ENCODE measurements at regions not wholly inside any gene's neighbourhood (a gene's known extent, or its start where the extent isn't known, plus 50 kb on each side); places are given as distances from the start of the nearest gene placed in this dataset.

DNA sequence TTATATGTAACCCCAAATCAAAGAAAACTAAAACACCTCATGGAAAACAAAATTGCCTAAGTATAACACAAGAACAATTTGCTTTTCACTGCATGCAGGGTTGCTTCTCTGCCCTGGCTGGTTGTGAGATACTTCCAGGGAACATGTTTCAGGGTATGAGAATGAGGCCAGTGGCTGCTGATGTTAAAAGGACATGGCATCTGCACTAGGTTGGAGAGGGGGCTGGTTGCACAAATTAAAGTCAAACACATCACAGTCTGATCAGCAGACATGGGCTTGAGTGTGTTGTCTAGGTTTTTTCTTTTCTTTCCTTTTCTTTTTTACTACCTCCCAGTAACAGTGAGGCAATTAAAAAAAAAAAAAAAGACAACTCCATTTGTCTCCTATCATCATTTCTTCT, 374.9 kb downstream of the MCTP2 start:
- no peak for DNase-seq (ENCODE audit: low spot score)

DNA sequence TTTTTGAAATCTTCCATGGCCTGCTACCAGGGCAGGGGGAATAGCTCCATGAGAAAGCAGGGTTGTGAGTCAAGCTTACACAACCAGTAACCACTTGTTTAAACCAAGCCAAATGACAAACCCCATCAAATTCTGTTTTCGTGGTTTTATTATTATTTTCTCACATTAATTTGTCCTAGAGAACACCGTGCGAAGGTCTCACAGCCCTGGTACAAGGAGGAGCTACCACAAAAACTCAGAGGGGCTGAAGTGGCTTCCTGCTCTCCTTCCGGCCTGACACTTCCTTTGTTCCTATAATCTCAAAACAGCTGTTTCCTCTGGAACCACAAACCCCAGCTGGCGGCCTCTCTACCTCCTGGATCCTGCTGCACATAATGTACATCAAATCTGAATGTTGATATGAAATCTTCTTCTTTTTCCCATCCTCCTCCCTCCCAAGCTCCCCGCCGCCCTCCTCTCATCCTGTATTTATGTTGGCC, 375.9 kb downstream of the MCTP2 start:
- DNase-seq (ENCODE audit: low spot score), result no peak

- no peak for DNase-seq (ENCODE audit: low spot score)
Measured at GRCh38 chr15:94610069-94610468, 378.7 kb downstream of the MCTP2 start.

GRCh38 chr15:94610485-94610884, 379.1 kb downstream of the MCTP2 start:
- no peak for DNase-seq (ENCODE audit: low spot score)

- DNase-seq (ENCODE audit: low spot score), result no peak
Measured at GRCh38 chr15:94611656-94612055, 380.3 kb downstream of the MCTP2 start.

DNA sequence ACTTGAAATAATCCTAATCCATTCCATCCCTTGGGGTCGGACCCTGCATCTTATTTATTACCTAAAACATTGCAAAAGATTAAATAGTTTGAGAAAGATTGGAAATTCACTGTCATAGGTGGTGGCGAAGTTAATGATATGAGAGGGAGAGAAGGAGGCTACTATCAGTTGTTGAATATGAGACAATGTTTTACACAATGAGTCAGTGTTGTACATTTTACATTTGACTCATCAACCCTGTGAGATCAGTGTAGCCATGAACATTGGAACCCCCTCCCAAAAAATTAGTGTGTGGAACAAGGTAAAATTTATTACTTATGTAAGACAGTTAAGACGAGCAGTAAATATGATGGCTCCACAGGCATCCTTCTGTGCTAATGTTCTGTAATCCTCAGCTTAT, 384.3 kb downstream of the MCTP2 start:
- no peak for DNase-seq (ENCODE audit: low spot score)

- no peak for DNase-seq (ENCODE audit: low spot score)
Measured at GRCh38 chr15:94620632-94621031, 389.3 kb downstream of the MCTP2 start.

DNA sequence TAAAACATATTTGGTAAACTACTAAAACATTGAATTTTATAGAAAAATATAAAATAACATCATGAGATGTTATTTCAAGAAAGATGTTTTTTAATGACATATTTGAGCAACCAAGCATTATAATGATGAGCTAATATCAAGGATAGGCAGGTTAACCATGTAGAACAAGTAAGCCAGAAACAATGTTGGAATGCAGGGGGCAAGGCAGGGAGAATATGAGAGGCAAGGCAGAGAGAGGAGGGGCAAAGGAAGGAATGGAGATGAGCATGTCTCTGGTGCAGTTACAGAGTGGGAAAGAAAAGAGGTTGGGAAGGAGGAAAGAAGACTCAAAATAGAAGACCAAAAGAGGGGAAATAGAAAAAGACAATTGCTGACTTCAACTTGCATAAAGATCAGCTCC, 390.4 kb downstream of the MCTP2 start:
- DNase-seq (ENCODE audit: low spot score), result no peak

DNA sequence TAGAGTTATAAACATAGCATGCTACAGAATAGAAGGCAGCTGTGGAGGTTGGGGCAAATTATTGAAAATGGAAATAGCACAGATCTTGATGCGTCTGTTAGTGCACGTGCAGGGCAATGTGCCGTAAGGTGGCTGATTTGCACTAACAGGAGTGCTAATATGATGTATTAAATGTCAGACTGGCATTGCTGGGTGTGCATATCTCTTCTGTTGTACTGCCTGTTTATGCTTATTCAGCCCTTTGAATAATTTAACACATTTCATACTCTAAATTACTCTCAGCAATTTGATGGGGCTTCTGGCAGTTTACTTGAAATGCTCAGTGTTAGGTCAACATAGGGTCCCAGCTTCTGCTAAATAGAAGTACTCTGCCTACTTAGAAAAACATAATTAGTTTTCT, 395.6 kb downstream of the MCTP2 start:
- no peak for DNase-seq (ENCODE audit: low spot score)

GRCh38 chr15:94631608-94632007, 400.2 kb downstream of the MCTP2 start:
- peak; percentile 59 for DNase-seq (ENCODE audit: low spot score)

- no peak for DNase-seq (ENCODE audit: low spot score)
Measured at GRCh38 chr15:94638183-94638582, 406.8 kb downstream of the MCTP2 start.

DNA sequence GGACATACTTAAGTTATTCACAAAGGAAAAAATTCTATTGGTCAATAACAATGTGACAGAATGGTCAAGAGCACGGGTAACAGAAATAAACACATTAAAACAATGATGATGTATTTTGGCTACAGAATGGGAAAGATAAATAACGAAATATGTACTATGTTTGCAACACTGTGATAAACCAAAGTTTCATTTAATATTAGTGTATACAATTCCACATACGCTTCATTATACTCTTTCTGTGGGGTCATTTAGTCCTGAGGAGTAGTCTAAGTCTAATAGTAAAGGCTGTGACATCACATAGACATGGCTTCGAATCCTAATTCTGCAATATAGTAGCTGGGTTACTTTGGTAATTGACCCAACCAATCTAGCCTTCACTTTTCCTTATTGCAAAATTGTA, 408.3 kb downstream of the MCTP2 start:
- DNase-seq (ENCODE audit: low spot score), result no peak

DNA sequence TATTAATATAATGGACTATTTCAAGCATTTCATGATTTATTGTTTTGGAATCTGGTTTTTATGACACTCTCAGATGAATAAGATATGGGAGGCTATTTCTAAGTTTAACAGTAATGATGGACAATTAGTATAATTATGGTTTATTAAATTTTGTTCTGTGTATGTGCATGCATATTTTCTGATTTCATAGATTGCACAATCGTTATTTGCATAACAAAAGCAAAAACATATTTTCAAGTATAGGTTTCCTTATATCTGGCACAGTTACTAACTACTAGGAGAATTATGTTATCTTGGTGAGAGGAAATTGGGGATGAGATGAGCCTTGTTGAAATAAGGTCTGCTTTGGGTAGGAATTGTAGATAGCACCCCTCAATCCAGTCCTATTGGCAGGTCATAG, 413.1 kb downstream of the MCTP2 start:
- DNase-seq (ENCODE audit: low spot score), result no peak

DNA sequence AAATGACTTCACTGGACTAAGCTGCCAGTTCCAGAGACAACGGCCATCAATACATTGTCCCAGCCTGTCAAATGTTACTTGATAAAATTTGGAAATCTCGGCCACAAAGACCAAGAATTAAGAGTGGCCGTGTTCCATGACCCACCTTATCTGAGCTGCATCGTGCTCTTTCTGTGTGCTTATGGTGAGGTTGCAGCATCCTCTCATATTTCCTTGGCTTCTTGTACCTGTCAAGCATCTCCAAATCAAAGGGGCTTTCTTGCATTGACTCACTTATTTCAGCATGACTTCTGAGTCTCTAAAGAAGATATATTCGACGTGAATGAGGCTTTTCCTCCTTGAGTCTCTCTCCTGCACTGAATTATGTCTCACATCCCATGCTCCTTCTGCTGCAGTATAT, 421.7 kb downstream of the MCTP2 start:
- no peak for DNase-seq (ENCODE audit: low spot score)

GRCh38 chr15:94655249-94655880, 424.0 kb downstream of the MCTP2 start:
- no peak for DNase-seq (ENCODE audit: low spot score)

- DNase-seq (ENCODE audit: low spot score), result no peak
Measured at GRCh38 chr15:94665676-94666441, 434.5 kb downstream of the MCTP2 start.

DNA sequence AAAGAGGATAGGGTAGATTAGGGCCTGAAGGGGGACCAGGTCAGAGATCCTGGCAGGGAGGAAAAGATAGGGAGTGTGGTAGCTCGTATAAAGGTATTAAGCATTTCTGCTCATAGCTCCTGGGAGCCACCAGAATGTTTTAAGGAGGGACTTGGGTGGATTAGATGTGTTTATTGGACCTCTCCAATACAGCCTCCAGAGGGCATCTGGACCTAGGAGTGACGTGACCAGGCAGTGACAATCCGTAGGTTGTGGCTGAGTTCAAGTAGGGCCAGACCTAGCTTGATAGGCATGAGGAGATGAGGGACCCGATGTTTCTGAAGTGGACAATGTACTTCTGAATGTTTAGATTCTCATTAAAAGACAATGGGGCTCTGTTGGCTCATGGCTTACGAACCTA, 435.2 kb downstream of the MCTP2 start:
- no peak for DNase-seq (ENCODE audit: low spot score)

DNA sequence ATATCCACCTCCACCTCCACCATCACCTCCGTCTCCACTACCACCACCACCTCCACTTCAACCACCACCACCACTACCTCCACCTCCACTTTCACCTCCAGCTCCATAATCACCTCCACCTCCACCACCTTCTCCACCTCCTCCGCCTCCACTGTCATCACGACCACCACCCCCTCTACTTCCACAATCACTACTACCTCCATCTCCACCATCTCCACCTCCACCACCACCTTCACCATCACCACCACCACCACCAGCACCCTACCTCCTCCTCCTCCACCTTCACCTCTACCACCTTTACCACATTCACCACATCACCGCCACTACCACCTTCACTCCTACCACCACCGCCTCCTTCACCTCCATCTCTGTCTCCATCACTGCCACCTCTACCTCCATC, 435.7 kb downstream of the MCTP2 start:
- no peak for DNase-seq (ENCODE audit: low spot score)

DNA sequence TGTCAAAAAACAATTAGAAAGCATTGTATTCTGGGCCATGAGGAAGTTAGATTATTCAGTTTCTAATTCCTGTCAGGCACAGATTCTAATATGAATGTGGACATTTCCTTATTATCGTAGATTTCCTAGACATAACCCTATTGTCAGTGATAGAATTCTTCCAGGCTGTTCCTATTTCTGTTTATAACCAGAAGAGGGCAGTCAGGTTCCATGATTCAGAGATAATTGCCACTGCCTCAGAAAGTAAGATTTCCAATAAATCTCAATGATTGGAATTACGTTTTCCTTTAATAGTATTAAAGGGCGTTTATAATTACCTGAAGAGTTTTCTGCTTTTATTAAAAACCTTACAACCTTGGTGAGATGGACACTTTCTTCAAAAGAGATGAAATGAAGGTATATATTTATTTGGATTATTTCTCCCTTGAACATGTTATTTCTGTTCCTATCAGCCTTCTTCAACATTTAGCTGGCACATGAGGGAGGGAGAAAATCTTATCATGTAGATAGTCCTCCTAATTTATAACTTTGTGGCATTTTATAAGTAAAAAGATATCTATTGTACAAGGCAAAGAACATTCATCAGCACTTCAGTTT, 439.2 kb downstream of the MCTP2 start:
- DNase-seq (ENCODE audit: low spot score), result peak; percentile 20

GRCh38 chr15:94671858-94672532, 440.6 kb downstream of the MCTP2 start:
- DNase-seq (ENCODE audit: low spot score), result no peak

- no peak for DNase-seq (ENCODE audit: low spot score)
Measured at GRCh38 chr15:94673801-94674200, 442.4 kb downstream of the MCTP2 start.

DNA sequence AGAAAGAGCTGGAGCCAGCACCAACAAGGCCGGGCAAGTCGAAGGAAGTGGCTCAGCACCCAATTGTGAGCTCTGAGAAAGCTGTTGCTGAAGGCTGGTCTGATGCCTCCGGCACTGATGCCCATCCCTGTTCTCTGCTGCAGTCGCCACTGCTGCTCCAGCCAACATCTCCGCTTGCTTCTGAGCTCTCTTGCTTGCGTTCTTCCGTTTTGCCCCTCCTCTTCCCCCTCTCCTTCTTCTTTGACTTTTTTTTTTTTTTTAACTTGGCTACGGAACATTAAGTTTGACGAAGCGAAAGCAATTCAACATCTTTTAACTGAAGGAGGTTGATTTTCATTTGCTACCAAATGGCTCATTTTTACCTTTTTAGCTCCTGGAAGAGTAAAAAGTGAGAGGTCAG, 442.9 kb downstream of the MCTP2 start:
- no peak for DNase-seq (ENCODE audit: low spot score)

Measured in germinal center (tissue), 1 donor.